Tibial nerve (tissue), 3 donors: ENCODE measurements at regions not wholly inside any gene's neighbourhood (a gene's known extent, or its start where the extent isn't known, plus 50 kb on each side); places are given as distances from the start of the nearest gene placed in this dataset.

Experiments
- POLR2A ChIP-seq, 2 donors: fragments of 450-650 bp; IDR thresholded peaks; one replicate each; pipeline ENCODE4 v1.6.1; 2017; ENCODE audit warnings: antibody characterized with exemption in 2 of 2, mild to moderate bottlenecking in 2 of 2, moderate library complexity in 2 of 2
- TF ChIP-seq, protein P1 (sequence below), 5 experiments: fragments of 200-600 bp in 3 of 5; fragments of 450-650 bp in 2 of 5; sonication (generic) in 3 of 5; IDR thresholded peaks; one replicate each; pipeline ENCODE4 v1.5.1; 2016 to 2019; ENCODE audit warnings: antibody characterized with exemption in 5 of 5, mild to moderate bottlenecking in 3 of 5, moderate library complexity in 2 of 5

- no peak for TF ChIP-seq POLR2A (IDR thresholded peaks at IDR 0.05)
- TF ChIP-seq, protein P1, sequence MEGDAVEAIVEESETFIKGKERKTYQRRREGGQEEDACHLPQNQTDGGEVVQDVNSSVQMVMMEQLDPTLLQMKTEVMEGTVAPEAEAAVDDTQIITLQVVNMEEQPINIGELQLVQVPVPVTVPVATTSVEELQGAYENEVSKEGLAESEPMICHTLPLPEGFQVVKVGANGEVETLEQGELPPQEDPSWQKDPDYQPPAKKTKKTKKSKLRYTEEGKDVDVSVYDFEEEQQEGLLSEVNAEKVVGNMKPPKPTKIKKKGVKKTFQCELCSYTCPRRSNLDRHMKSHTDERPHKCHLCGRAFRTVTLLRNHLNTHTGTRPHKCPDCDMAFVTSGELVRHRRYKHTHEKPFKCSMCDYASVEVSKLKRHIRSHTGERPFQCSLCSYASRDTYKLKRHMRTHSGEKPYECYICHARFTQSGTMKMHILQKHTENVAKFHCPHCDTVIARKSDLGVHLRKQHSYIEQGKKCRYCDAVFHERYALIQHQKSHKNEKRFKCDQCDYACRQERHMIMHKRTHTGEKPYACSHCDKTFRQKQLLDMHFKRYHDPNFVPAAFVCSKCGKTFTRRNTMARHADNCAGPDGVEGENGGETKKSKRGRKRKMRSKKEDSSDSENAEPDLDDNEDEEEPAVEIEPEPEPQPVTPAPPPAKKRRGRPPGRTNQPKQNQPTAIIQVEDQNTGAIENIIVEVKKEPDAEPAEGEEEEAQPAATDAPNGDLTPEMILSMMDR (IDR thresholded peaks at IDR 0.05) = no peak
Observed at GRCh38 chr12:70070494-70071007, 172.7 kb upstream of the CNOT2 start.
